Mesodermal cell (in vitro differentiated cells): ENCODE measurements at regions not wholly inside any gene's neighbourhood (a gene's known extent, or its start where the extent isn't known, plus 50 kb on each side); places are given as distances from the start of the nearest gene placed in this dataset.
"Not testable (repeated sequence)": the region's sequence is repeated elsewhere in the genome, so short reads cannot be mapped to it uniquely, and the experiment has no call there.

Experiments
- H3K27ac ChIP-seq: 2 replicates; pipeline ENCODE4 v1.7.0; 2013; ENCODE audit warnings: mild to moderate bottlenecking, low read depth, low read length, moderate library complexity; ENCODE audit not compliant: severe bottlenecking
- H3K36me3 ChIP-seq: 2 replicates; pipeline ENCODE4 v1.7.1; 2013; ENCODE audit warnings: mild to moderate bottlenecking, low read length, moderate library complexity; ENCODE audit not compliant: control insufficient read depth, insufficient read depth
- H3K4me1 ChIP-seq: one replicate; pipeline ENCODE4 v1.7.1; 2013; ENCODE audit warnings: mild to moderate bottlenecking, low read length; ENCODE audit not compliant: insufficient read depth, control insufficient read depth, poor library complexity, severe bottlenecking
- H3K4me3 ChIP-seq: 2 replicates; pipeline ENCODE4 v1.7.0; 2013; ENCODE audit warnings: low read length, control low read depth, mild to moderate bottlenecking; ENCODE audit not compliant: insufficient read depth, poor library complexity, severe bottlenecking; ENCODE audit errors: extremely low read depth
- H3K9me3 ChIP-seq: 2 replicates; pipeline ENCODE4 v1.7.1; 2013; ENCODE audit warnings: mild to moderate bottlenecking, low read length, moderate library complexity; ENCODE audit not compliant: control insufficient read depth
- WGBS, 2 experiments: methylation state at CpG; one replicate each; pipeline ENCODE4 v1.1.5; 2013; ENCODE audit warnings: missing lambda C conversion rate in 2 of 2; ENCODE audit not compliant: insufficient coverage in 2 of 2; 5-methylcytosine and 5-hydroxymethylcytosine counted together

- H3K36me3 ChIP-seq = no peaks in the 10 kb centered on the region
- H3K27ac ChIP-seq = no peak overlapping the region
- no peak overlapping the region for H3K4me3 ChIP-seq
- no peaks in the 10 kb centered on the region for H3K9me3 ChIP-seq
- H3K4me1 ChIP-seq = no peaks in the 10 kb centered on the region
These were observed 318.9 kb upstream of the DPPA4 start for GRCh38 chr3:109656225-109656624.

- Histone ChIP-seq H3K4me1 (no peaks in the 10 kb centered on the region), H3K4me3 (no peak overlapping the region), H3K9me3 (no peaks in the 10 kb centered on the region), H3K36me3 (no peaks in the 10 kb centered on the region), H3K27ac (no peak overlapping the region)
These were observed 341.3 kb upstream of the DPPA4 start for GRCh38 chr3:109678600-109678999.

- H3K4me3 ChIP-seq = no peak overlapping the region
- H3K27ac ChIP-seq = no peak overlapping the region
- peaks cover 4% of the 10 kb centered on the region for H3K9me3 ChIP-seq
- H3K36me3 ChIP-seq = no peaks in the 10 kb centered on the region
- H3K4me1 ChIP-seq = no peaks in the 10 kb centered on the region
- 92% methylated on average over 2 of the region's 4 CpGs for WGBS, 2 experiments
These were observed 342.3 kb upstream of the DPPA4 start for GRCh38 chr3:109679664-109680063.

GRCh38 chr3:109683746-109684145, 346.4 kb upstream of the DPPA4 start:
- Histone ChIP-seq H3K4me1 (no peaks in the 10 kb centered on the region), H3K36me3 (no peaks in the 10 kb centered on the region), H3K27ac (no peak overlapping the region), H3K9me3 (peaks cover 7% of the 10 kb centered on the region), H3K4me3 (no peak overlapping the region)

- 85 to 90% methylated on average over 4 of the region's 5 CpGs for WGBS, 2 experiments
- H3K9me3 ChIP-seq = peaks cover 8% of the 10 kb centered on the region
- peak overlapping the region; percentile 37 for H3K27ac ChIP-seq
- no peaks in the 10 kb centered on the region for H3K4me1 ChIP-seq
- H3K36me3 ChIP-seq = no peaks in the 10 kb centered on the region
- H3K4me3 ChIP-seq = no peak overlapping the region
These were observed 348.0 kb upstream of the DPPA4 start for GRCh38 chr3:109685084-109686079.

- Histone ChIP-seq H3K27ac (no peak overlapping the region), H3K4me1 (no peaks in the 10 kb centered on the region), H3K36me3 (no peaks in the 10 kb centered on the region), H3K4me3 (no peak overlapping the region), H3K9me3 (peaks cover 15% of the 10 kb centered on the region)
These were observed 350.3 kb upstream of the DPPA4 start for GRCh38 chr3:109687626-109688025.

GRCh38 chr3:109696932-109697331, 359.6 kb upstream of the DPPA4 start:
- H3K36me3 ChIP-seq = no peaks in the 10 kb centered on the region
- no peaks in the 10 kb centered on the region for H3K4me1 ChIP-seq
- no peak overlapping the region for H3K4me3 ChIP-seq
- no peak overlapping the region for H3K27ac ChIP-seq
- H3K9me3 ChIP-seq = peaks cover 7% of the 10 kb centered on the region

GRCh38 chr3:109702252-109702651, 364.9 kb upstream of the DPPA4 start:
- H3K9me3 ChIP-seq = no peaks in the 10 kb centered on the region
- H3K36me3 ChIP-seq = no peaks in the 10 kb centered on the region
- no CpG with 5 or more reads among the region's 1 CpG for WGBS, 2 experiments
- no peak overlapping the region for H3K4me3 ChIP-seq
- no peak overlapping the region for H3K27ac ChIP-seq
- H3K4me1 ChIP-seq = no peaks in the 10 kb centered on the region

- no CpG with 5 or more reads among the region's 2 CpGs for WGBS, 2 experiments
- no peaks in the 10 kb centered on the region for H3K36me3 ChIP-seq
These were observed 365.6 kb upstream of the DPPA4 start for GRCh38 chr3:109702976-109703375.

GRCh38 chr3:109705133-109705532, 367.8 kb upstream of the DPPA4 start:
- H3K9me3 ChIP-seq, H3K36me3 ChIP-seq, H3K27ac ChIP-seq, H3K4me3 ChIP-seq, H3K4me1 ChIP-seq: not testable (repeated sequence)
- WGBS, 2 experiments = 80% methylated on average over 1 of the region's 1 CpG; no CpG with 5 or more reads in 1 of the 2 experiments

More at GRCh38 chr3:109702976-109703375, 365.6 kb upstream of the DPPA4 start:
- Histone ChIP-seq H3K4me1 (no peaks in the 10 kb centered on the region), H3K27ac (no peak overlapping the region), H3K4me3 (no peak overlapping the region), H3K9me3 (no peaks in the 10 kb centered on the region)

- Histone ChIP-seq H3K9me3 (no peaks in the 10 kb centered on the region), H3K27ac (no peak overlapping the region), H3K36me3 (no peaks in the 10 kb centered on the region), H3K4me1 (no peaks in the 10 kb centered on the region), H3K4me3 (no peak overlapping the region)
- 86 to 93% methylated on average over 1 to 2 of the region's 2 CpGs for WGBS, 2 experiments
These were observed 370.3 kb upstream of the DPPA4 start for GRCh38 chr3:109707617-109708016.
